SK-N-SH (cell line): ENCODE measurements at regions not wholly inside any gene's neighbourhood (a gene's known extent, or its start where the extent isn't known, plus 50 kb on each side); places are given as distances from the start of the nearest gene placed in this dataset.

Source experiments
- FOXJ3 ChIP-seq: sonication (generic); formaldehyde crosslinking; IDR thresholded peaks from 2 replicates; pipeline ENCODE4 v1.5.1; 2020; ENCODE audit warnings: mild to moderate bottlenecking, missing genetic modification reagents
- TF ChIP-seq, protein P1 (sequence below): fragments of 200-600 bp; sonication (generic); IDR thresholded peaks from 2 replicates; pipeline ENCODE4 v1.6.1; 2017; ENCODE audit warnings: antibody characterized with exemption, mild to moderate bottlenecking, moderate library complexity

DNA sequence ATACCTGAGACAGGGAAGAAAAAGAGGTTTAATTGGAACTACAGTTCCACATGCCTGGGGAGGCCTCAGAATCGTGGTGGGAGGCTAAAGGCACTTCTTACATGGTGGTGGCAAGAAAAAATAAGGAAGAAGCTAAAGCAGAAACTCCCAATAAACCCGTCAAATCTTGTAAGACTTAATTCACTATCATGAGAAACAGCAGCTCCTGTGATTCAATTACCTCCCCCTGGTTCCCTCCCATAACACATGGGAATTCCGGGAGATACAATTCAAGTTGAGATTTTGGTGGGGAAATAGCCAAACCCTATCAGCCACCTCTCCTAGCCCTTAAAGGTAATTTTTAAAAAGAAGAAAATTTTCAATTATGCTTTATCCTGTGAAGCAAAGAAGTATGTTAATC, 728.8 kb downstream of the RNF144A start:
- TF ChIP-seq FOXJ3 (CRISPR knock-in tag) = no peak
- TF ChIP-seq, protein P1, sequence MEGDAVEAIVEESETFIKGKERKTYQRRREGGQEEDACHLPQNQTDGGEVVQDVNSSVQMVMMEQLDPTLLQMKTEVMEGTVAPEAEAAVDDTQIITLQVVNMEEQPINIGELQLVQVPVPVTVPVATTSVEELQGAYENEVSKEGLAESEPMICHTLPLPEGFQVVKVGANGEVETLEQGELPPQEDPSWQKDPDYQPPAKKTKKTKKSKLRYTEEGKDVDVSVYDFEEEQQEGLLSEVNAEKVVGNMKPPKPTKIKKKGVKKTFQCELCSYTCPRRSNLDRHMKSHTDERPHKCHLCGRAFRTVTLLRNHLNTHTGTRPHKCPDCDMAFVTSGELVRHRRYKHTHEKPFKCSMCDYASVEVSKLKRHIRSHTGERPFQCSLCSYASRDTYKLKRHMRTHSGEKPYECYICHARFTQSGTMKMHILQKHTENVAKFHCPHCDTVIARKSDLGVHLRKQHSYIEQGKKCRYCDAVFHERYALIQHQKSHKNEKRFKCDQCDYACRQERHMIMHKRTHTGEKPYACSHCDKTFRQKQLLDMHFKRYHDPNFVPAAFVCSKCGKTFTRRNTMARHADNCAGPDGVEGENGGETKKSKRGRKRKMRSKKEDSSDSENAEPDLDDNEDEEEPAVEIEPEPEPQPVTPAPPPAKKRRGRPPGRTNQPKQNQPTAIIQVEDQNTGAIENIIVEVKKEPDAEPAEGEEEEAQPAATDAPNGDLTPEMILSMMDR = no peak
